Endometrium (tissue), 2 donors: ENCODE measurements at regions not wholly inside any gene's neighbourhood (a gene's known extent, or its start where the extent isn't known, plus 50 kb on each side); places are given as distances from the start of the nearest gene placed in this dataset.
A peak's percentile ranks its signal among the peaks of the same experiment; 100 is the strongest.
"Not testable (repeated sequence)": the region's sequence is repeated elsewhere in the genome, so short reads cannot be mapped to it uniquely, and the experiment has no call there.

Experiments
- FAIRE-seq: peaks from 2 replicates; lab custom pipeline; 2012; peaks lifted over from hg19 to GRCh38; lab: Jason Lieb, UNC
- donor health status: control.
- donor health status: control.

DNA sequence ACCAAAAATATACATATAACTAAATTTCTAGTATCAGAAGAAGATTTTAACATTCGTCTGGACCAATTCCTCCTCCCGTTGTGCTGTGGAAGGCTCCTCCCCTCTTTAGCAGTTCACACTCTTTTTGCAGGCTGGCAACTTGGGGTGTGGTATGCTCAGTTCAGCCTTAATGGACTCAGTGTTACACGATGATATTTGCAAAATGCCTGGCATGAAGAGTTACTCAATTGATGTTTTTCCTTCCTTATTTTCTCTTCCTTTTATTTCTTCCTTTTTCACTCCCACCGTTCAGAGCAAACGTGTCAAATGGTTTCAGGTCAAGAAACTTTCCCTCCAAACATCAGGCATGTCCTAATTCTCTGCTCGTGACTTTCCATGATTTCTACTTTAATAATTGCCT is 248.3 kb downstream of the PHF14 start:
- FAIRE-seq: no peak

DNA sequence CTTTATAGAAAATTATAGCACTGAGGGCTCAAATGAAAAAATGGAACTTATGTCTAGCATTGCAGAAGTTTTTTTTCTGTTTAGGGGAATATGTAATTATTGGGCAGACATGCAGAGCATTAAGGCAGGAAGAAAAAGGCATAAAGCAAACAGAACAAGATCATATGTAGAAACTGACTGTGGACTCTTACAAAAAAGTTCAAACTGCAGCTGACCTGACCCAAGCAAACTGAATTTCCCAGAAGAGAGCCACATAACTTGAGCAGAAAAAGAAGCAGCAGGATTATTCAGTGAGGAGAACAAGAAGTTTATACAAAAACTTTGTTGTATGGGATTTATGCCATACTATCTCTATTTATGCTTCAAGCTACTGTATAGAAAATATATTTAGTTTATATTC is 250.9 kb downstream of the PHF14 start:
- FAIRE-seq: no peak

DNA sequence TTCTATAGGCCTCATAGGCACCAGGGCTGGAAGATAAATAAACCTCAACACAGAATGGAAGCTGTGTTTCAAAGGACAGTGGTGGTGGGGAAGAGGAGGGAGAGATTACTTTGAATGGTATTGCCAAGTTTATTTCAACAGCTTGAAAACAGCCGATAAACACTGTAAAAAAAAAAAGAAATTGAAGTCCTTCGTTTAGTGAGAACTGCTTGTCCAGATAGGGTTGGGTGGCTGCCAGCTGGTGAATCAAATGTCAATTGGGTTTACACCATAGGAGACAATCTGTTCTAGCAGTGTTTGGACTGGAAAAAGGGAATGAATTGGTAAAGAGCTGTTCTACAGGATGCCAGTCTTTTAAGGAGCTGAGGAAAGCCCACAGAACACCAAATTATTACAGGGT is 254.8 kb downstream of the PHF14 start:
- FAIRE-seq: no peak

DNA sequence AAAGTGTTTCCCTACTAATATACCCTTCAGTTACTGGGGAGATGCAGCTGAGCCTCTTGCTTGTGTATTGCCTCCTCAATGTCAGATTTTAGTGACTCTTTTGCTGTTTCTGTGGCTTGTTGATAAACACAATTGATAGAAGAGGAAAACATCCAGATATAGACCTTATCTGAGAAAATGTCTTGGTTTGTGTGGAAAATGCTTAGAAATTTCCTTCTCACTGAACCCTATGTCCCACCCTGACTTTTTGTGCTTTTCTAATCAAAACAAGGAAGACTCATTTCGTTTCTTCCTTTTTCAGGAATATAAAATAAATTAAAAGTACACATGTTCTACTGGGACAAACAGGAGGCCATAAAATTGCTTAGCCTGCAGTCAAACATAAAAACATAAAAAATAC is 257.5 kb downstream of the PHF14 start:
- peak; percentile 94 for FAIRE-seq

DNA sequence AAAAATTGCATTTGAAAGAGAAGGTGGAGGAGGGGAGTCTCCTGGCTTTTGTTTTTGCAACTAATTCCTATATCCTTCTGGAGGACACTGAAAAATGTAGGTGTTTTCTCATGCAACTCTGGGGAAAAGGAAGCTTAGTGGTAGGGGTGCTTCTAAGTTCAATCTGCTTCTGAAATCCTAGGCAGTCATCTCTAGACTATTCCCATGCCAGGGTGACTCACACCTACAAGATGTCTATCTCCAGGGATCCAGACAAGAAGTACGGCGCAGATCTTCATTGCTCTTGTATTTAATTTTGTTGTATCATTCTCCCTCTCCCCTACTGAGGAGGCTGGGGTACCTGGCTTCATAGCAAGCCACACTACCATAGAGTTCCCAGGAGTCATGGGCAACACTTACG is 258.8 kb downstream of the PHF14 start:
- no peak for FAIRE-seq

DNA sequence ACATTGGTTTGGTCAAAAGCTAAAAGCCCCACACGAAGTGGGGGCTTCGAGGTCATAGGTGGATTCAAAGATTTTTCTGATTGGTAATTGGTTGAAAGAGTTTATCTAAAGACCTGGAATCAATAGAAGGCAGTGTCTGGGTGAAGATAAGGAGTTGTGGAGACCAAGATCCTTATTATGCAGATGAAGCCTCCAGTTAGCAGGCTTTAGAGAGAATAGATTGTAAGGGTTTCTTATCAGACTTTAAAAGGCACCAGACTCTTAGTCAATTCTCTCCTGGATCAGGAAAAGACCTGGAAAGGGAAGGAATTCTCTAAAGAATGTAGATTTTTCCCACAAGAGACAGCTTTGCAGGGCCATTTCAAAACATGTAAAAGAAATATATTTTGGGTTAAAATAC is 260.2 kb downstream of the PHF14 start:
- FAIRE-seq: no peak

DNA sequence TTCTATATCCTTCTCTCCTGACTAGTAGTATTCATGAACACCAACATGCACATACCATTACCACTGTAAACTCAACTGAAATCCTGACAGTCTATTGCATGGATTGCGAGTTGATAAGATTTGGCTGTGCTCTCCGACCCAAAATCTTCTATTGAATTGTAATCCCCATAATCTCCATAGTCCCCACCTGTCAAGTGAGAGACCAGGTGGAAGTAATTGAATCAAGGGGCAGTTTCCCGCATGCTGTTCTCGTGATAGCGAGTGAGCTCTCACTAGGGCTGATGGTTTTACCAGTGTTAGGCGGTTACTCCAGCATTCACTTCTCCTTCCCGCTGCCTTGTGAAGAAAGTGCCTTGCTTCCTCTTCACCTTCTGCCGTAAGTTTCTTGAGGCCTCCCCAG is 261.8 kb downstream of the PHF14 start:
- no peak for FAIRE-seq

DNA sequence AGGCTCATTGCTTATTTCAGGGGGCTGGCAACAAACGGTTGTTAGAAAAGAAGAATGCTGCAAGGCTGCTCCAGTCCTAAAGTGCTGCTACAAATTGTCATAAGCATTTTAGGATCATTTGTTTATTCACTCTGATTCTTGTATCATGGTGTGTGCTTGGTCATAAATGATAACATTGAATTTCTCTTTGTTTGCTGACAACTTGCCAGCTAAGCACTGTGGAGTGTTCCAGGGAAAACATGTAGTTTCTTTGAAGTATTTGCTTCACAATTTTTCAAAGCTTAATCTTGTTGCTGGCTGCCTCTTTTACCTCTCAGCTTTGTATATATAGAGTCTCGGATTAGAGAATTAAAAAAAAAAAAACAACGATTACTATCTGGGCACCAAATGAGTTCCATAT is 263.0 kb downstream of the PHF14 start:
- FAIRE-seq: no peak

DNA sequence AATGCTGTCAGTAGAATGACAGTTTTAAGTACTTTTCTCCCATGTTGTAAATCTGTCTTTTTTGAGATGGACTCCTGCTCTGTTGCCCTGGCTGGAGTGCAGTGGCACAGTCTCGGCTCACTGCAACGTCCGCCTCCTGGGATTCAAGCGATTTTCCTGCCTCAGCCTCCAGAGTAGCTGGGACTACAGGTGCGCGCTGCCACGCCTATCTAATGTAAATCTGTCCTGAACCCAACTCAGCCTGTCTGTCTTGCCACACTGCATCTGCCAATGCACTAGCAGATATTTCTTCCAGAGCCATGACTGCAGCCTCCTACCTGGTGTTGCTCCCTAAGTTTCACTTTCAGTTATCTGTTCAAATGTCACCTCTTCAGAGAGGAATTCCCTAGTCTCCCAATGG is 264.1 kb downstream of the PHF14 start:
- no peak for FAIRE-seq

DNA sequence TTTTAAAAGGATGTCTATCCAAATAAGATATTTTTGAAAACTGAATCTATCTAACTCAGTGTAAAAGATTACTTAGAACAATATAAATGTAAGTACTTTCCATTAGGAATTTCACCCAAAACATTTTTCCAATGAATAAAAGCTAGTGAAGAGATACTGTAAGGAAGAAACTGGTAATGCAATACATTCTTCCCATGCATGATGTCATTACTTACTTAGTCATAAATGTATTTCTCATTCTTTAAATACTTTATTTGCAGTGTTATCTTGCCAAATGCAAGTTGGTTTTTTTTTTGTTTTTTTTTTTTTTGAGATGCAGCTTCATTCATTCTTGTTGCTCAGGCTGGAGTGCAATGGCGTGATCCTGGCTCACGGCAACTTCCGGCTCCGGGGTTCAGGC is 265.6 kb downstream of the PHF14 start:
- no peak for FAIRE-seq

DNA sequence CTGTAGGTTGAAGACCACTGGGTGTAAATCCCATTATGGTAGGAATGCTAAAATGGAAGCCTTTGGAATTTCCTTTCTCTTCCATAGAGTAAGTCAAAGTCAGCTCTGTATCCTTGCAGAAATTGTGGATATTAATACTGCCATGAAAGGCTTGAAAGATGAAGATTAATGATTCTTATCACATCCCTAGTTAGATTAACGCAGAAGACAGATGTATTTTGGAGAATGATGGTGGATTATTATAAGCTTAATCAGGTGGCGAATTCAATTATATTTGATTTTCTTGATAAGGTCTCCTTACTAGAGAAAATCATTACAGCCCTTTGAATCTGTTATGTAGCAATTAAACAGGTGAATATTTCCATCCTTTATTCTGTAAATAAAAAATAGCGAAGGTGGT is 270.1 kb downstream of the PHF14 start:
- FAIRE-seq: no peak

DNA sequence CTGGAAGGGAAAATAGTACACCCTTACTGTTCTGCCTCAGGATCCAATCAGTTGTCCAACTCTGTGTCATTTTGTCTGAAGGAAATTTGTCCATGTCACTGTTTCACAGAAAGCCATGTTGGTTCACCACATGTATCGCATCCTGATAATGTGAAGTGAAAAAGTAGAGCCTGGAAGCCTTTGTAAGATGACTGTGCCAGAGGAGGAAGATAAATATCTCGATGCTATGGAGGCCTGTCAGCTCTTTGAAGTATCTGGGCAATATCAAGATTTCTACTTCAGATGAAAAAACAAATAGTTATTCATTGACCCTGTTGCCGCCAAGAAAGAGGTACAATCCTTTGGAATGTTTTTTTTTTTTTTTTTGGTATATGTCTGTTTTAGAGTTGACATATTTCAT is 270.5 kb downstream of the PHF14 start:
- no peak for FAIRE-seq

DNA sequence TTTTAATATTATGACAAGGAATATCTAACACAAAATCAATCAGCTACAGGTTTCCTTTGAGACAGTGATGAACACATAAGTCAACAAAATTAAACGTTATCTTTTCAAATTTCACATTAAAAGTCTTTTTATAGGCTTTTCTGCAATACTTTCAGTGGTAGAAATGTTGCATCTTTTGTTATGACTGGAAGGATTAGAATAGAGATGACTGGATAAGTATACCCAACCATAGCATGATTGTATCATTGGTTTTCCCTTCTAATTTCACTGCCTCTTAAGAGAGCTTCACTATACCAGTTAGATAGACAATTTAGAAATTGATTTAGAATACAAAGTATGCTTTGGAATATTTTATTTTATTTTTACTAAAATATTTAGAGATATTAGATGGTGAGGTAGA is 273.9 kb downstream of the PHF14 start:
- FAIRE-seq: no peak

DNA sequence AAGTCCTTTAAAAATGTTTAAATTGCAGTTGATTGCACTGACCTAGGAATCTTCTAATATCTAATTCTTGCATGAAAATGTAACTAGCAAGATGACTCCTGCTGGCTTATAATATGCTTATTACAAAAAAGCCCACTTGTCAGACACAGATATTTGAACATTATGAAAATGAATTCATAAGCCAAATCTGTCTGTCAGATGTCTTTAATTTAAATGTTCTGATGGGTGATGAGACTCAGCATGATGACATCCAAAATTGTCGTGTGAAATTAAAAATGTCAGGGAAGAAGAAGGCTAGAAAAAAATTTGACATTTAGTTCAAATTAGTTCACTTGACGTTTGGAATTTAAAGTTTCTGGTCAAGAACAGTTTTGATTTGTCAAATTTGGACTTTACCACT is 277.8 kb downstream of the PHF14 start:
- FAIRE-seq: no peak

DNA sequence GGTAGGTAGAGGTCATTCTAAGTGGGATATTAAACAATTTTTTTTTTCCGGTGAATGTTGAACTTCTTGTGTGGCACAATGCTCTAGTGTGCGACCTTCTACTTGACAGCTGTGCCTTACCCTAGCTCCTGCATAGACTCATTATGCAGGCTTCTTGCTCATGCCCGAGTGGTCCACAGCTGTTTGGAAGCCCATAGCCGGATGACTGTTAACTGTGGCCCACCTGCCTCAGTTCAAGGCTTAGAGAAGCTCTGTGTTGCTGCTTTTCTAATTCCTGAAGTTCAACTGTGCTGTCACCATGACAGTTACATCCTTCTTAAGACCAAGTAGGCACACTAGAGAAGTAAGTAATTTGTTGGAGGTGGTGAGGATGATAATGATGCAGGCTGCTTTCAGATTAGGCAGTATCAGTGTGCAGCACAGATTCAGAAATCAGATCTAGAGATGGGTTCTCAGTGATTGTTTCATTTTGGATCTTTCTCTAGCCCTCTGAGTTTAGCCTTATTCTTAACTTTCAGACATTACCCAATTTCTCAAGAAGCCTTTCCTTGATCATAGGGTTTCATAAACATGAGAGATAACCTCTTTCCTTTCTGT is 278.4 kb downstream of the PHF14 start:
- no peak for FAIRE-seq

DNA sequence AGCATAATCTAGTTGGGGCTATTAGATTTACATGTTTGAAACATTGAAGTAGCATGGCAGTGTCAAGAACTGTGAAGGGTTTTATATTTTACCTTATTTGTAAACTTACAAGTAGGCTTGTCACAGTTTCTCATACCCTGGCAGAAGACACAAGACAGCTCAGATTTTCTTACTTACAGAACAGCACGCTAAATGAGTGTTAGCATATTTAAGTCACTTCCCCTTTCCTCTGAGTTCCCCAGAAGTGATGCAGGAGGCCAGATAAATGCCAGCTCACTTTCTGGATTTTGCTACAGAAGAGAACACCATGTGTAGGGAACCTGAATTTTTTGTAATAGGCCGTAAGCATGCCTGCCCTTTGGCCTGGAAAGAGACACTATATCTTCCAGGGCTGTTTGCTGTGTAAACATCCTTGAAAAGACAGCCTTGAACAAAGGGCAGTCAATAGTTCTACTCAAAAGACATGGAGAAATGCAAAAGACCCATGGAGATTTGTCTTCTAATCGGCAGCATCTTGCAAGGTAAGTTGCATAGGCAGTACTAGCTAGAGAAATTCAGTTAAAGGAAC is 279.1 kb downstream of the PHF14 start:
- FAIRE-seq: no peak

DNA sequence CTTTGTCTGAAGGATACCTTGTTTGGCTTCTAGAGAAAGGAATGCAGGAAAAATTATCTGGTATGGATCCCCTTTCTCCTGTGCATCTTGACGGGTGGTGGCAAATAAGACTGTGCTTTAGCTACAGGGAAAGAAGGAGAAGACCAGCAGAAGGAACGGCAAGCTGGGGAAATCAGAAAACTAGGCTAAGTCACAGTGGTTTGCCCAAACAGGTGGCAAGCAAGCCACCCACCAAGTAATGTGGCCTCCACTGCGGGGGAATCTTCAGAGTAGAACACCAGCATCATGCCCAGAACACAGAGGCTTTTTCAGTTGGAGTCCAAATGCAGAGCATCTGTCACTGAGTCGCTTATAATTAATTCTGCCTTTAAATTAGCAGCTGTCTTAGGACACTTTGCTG is 282.8 kb downstream of the PHF14 start:
- no peak for FAIRE-seq

DNA sequence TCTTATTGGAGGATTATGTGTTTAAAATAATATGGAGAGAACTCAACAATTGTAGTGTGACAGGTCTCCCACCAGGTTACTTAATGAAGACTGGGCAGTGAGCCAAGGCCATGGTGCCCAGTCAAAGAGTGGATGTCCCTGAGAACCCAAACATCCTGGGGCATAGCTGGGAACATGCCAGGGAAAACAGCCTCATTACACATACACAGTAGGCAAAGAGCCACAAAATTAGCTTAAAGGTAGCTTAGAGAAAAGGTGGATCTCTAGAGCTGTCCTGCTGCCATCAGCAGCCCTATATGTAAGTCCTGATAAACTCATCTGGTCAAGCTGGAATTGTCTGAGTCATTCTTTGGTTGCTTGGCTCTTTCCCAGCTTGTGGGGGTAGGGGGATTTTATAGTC is 287.8 kb downstream of the PHF14 start:
- FAIRE-seq: no peak

DNA sequence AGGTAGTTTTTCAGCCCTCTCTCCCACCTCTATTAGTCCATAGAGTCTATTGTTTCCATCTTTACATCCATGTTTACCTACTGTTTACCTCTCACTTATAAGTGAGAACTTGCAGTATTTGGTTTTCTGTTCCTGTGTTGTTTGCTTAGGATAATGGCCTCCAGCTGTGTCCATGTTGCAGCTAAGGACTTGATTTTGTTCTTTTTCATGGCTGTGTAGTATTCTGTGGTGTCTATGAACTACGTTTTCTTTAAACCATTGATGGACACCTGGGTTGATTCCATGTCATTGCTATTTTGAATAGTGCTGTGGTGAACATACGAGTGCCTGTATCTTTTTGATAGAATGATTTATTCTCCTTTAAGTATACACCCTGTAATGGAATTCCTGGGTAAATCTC is 292.4 kb downstream of the PHF14 start:
- FAIRE-seq: no peak

DNA sequence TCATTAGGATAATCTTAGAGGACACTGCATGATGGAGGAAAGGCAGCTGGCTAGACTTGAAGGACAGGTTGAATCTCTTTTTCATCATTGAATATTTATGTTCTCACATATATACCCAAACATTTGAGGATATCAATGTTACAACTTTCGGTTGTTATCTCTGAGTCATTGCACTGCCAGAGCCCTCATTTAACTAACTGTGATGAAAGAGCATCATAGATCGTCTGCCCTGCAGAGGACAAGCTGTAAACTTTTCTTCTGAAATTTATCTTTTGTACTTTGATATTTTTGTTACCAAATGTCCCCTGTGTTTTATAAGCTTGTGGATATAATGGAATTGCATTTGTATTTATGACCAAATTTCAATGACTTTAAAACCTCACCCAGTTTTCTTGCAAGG is 298.7 kb downstream of the PHF14 start:
- no peak for FAIRE-seq

DNA sequence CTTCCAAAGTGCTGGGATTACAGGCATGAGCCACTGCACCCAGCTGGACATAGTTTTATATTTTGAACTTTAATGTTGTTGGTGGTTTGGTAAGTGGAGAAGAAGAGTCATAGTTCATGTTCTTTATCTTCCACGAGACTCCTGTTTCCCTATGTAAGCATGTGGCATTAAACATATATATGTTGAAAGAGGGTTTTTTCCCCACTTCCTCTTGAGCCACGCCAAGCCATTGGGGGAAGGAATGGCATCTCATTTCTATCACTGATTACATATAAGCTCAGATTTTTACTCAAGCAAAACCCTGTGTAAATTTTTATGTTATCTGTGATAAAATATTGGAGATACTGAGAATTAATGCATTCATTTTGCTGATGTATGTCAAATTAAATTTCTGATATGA is 300.4 kb downstream of the PHF14 start:
- no peak for FAIRE-seq

DNA sequence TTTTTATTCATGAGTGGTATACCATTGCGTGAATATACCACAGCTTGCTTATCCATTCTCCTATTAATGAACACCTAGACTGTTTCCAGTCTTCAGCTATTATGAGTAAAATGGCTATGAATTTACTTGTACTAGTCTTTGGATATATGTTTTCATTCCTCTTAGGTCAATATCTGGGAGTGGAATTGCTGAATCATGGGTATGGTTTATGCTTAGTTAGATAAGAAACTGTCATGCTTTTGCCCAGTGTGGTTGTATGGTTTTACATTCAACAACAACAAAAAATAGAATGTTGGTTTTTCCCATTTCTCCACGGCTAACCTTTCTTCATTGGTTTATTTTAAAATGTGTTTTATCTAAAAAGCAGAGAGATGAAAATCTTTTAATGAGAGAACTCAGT is 308.3 kb downstream of the PHF14 start:
- FAIRE-seq: no peak

DNA sequence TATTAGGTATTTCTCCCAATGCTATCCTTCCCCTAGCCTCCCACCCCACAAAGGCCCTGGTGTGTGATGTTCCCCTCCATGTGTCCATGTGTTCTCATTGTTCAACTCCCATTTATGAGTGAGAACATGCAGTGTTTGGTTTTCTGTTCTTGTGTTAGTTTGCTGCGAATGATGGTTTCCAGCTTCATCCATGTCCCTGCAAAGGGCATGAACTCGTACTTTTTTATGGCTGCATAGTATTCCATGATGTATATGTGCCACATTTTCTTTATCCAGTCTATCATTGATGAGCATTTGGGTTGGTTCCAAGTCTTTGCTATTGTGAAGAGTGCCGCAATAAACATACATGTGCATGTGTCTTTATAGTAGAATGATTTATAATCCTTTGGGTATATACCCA is 309.9 kb downstream of the PHF14 start:
- FAIRE-seq: not testable (repeated sequence)

DNA sequence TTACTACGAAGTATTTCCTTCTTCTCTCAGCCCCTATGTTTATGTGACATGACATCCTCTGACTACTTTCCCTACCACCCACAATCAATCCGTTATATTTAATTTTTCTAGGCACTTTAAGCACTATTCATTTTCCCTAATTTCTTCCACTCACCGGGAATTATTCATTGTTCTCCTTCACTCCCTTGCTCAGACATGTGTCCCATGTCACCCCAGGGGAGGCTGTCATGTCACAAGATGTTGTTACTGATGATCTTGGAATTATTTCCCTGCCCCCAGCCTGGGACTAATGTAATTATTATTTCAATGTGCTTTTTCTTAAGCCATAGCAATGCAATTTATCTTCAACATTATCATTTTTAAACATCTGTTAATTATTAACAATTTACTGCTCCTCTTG is 317.2 kb downstream of the PHF14 start:
- FAIRE-seq: no peak

DNA sequence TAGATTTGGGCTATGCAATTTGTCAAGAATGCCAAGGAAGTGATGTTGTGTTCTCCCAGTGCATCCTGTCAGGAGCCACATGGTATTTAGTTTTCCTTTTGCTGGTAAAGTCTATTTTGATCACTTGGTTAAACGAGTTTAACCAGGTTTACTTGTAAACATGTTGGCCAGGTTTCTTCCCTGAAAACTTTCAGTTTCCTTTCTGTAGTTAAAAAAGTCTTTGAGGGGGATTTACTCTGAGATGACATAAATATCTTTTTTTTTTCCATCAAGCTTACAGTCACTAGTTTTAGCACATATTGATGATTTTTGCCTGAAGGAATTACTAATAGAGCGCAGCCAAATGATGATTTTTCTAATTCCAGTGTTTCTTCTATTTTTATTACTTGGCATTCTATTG is 320.5 kb downstream of the PHF14 start:
- FAIRE-seq: no peak
